ENCODE measurements at regions not wholly inside any gene's neighbourhood (a gene's known extent, or its start where the extent isn't known, plus 50 kb on each side); places are given as distances from the start of the nearest gene placed in this dataset.

DNA sequence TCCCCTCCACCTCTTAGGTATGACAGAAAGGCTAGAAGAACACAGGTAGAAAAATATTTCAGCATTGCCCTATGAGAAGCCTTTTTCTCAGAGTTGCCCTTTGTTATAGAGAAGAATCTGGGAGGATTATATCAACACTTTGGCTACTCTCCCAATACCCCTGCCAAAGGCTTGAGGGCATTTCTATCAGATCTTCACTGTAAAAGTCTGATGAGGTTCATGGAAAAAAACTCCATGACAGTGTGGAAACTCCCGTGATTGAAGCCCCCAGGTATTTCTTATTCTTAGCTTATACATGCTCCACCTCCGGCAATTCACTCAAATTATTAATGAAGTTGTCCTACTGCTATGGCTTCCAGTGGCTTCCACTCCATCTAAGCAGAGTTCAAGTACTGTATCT lies 753.6 kb downstream of the CENPC start:
- TF ChIP-seq, protein P1, sequence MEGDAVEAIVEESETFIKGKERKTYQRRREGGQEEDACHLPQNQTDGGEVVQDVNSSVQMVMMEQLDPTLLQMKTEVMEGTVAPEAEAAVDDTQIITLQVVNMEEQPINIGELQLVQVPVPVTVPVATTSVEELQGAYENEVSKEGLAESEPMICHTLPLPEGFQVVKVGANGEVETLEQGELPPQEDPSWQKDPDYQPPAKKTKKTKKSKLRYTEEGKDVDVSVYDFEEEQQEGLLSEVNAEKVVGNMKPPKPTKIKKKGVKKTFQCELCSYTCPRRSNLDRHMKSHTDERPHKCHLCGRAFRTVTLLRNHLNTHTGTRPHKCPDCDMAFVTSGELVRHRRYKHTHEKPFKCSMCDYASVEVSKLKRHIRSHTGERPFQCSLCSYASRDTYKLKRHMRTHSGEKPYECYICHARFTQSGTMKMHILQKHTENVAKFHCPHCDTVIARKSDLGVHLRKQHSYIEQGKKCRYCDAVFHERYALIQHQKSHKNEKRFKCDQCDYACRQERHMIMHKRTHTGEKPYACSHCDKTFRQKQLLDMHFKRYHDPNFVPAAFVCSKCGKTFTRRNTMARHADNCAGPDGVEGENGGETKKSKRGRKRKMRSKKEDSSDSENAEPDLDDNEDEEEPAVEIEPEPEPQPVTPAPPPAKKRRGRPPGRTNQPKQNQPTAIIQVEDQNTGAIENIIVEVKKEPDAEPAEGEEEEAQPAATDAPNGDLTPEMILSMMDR (optimal IDR thresholded peaks at IDR 0.05 in 1 of 3, IDR thresholded peaks at IDR 0.05 in 1 of 3, conservative IDR thresholded peaks at IDR 0.05 in 1 of 3; ENCODE audit: extremely low read depth in 1 of 3, insufficient read depth in 2 of 3, low read length in 3 of 3): no peak
- no peak for TF ChIP-seq EZH2 (IDR thresholded peaks at IDR 0.05; ENCODE audit: low read length)

All from keratinocyte (primary cell).